Body of pancreas (tissue), 4 donors: ENCODE measurements at regions not wholly inside any gene's neighbourhood (a gene's known extent, or its start where the extent isn't known, plus 50 kb on each side); places are given as distances from the start of the nearest gene placed in this dataset.

Experiments used
- CTCF ChIP-seq, 7 experiments: fragments of 450-650 bp in 4 of 7; fragments of 200-600 bp in 3 of 7; sonication (generic) in 3 of 7; IDR thresholded peaks; one replicate each; pipeline ENCODE4 v1.5.1; 2016 to 2019; ENCODE audit warnings: antibody characterized with exemption in 7 of 7
- POLR2A ChIP-seq, 3 donors: fragments of 450-650 bp; IDR thresholded peaks; one replicate each; pipeline ENCODE4 v1.6.1; 2016; ENCODE audit warnings: antibody characterized with exemption in 3 of 3, mild to moderate bottlenecking in 2 of 3

DNA sequence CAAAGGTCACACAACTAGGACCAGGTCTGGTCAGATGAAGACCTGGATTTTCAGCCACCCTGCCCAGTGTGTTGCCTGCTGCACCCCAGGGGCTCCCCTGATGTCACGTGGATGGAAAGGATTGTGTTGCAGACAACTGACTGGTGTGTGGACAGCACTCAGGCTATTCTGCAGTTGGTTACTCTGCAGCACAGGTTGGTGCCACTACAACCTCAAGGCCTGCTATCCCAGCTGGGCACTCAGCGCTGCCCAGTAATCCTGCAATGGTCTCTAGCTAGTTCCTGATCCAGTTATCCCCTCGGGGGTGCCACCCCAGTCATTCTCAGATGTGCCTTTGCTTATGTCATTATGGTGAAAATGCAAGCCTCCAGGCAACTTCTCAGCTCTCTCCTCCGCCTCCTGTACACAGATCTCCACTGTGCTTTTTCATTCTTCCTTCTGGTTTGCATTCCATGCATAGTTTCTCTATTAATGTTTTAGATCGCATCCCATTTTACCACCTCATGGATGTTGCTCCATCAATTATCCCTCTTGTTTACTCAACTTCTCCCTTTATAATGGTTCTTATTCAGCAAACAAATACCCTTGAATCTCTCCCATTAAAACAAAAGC, 503.2 kb upstream of the CAMK1G start:
- no peak for TF ChIP-seq CTCF (IDR thresholded peaks at IDR 0.05)
- TF ChIP-seq POLR2A (IDR thresholded peaks at IDR 0.05) = no peak
